Panc1 (cell line): ENCODE measurements at regions not wholly inside any gene's neighbourhood (a gene's known extent, or its start where the extent isn't known, plus 50 kb on each side); places are given as distances from the start of the nearest gene placed in this dataset.

Experiments used
- ATAC-seq: fragments of 200-7000 bp; cut with Tn5 transposase; 2 replicates; pipeline ENCODE4 v1.9.1; 2020; ENCODE audit warnings: mild to moderate bottlenecking, moderate library complexity
- BruUV-seq: library from RNA; stranded (reverse); fragments of 400-500 nt; replicated peaks from 2 replicates; lab custom pipeline; 2021; lab: Mats Ljungman, UMichigan
- CTCF ChIA-PET: fragments of 300-600 bp; sonication (Branson Sonifier 250); formaldehyde crosslinking; loops from one replicate; lab custom pipeline; 2022; ENCODE audit warnings: antibody characterized with exemption; lab: Charles Lee
- POLR2A ChIA-PET: fragments of 300-600 bp; sonication (Branson Sonifier 250); formaldehyde crosslinking; loops from one replicate; lab custom pipeline; 2022; ENCODE audit warnings: antibody characterized with exemption; lab: Charles Lee
- DNase-seq: peaks from one replicate; pipeline ENCODE4 v3.0.0-alpha.2; 2010; ENCODE audit warnings: low read depth, low spot score
- H3K27ac ChIP-seq: 2 replicates; pipeline ENCODE4 v1.5.1; 2011; ENCODE audit warnings: mild to moderate bottlenecking, low read length, inconsistent platforms
- H3K27me3 ChIP-seq: fragments of 200-500 bp; sonication (Bioruptor generic); 2 replicates; pipeline ENCODE4 v1.6.0; 2014; ENCODE audit warnings: low read length, inconsistent platforms; ENCODE audit not compliant: control insufficient read depth, insufficient read depth
- H3K36me3 ChIP-seq: fragments of 200-500 bp; sonication (Bioruptor generic); 2 replicates; pipeline ENCODE4 v1.5.1; 2014; ENCODE audit warnings: inconsistent platforms, mild to moderate bottlenecking, low read length, moderate library complexity; ENCODE audit not compliant: control insufficient read depth, insufficient read depth
- H3K4me1 ChIP-seq: 2 replicates; pipeline ENCODE4 v1.5.1; 2011; ENCODE audit warnings: inconsistent platforms, mild to moderate bottlenecking, low read length, moderate library complexity; ENCODE audit not compliant: control insufficient read depth, insufficient read depth
- H3K4me3 ChIP-seq, 2 experiments: 2 replicates each; pipeline ENCODE4 v1.5.1; 2011 to 2012; ENCODE audit warnings: low read depth in 2 of 2, low read length in 2 of 2, mild to moderate bottlenecking in 2 of 2, inconsistent platforms in 1 of 2, moderate library complexity in 1 of 2
- H3K9me3 ChIP-seq: fragments of 200-500 bp; sonication (Bioruptor generic); 2 replicates; pipeline ENCODE4 v1.5.1; 2014; ENCODE audit warnings: low read depth, mild to moderate bottlenecking, inconsistent platforms, low read length, moderate library complexity; ENCODE audit not compliant: control insufficient read depth, insufficient read depth
- CTCF ChIP-seq: fragments of 450-650 bp; IDR thresholded peaks from 2 replicates; pipeline ENCODE4 v1.5.1; 2017; ENCODE audit warnings: mild to moderate bottlenecking
- POLR2AphosphoS5 ChIP-seq: IDR thresholded peaks from 2 replicates; pipeline ENCODE4 v1.6.1; 2012; ENCODE audit warnings: mild to moderate bottlenecking, low read depth, low read length, moderate library complexity
- REST ChIP-seq, 2 experiments: IDR thresholded peaks; 2 replicates each; pipeline ENCODE4 v1.6.1; 2011 to 2012; ENCODE audit warnings: low read depth in 2 of 2, control low read depth in 1 of 2, low read length in 1 of 2, mild to moderate bottlenecking in 1 of 2, moderate library complexity in 1 of 2; ENCODE audit not compliant: insufficient read depth in 1 of 2
- SIN3A ChIP-seq: IDR thresholded peaks from 2 replicates; pipeline ENCODE4 v1.6.1; 2012; ENCODE audit warnings: low read depth, mild to moderate bottlenecking, low read length, moderate library complexity, borderline replicate concordance; ENCODE audit not compliant: insufficient read depth
- TCF7L2 ChIP-seq: IDR thresholded peaks from 2 replicates; pipeline ENCODE4 v1.6.1; 2011; ENCODE audit warnings: mild to moderate bottlenecking, low read depth, low read length, inconsistent platforms
- in situ Hi-C: cut with HindIII; loops from 2 replicates; pipeline ENCODE4 v1.10.0; 2016; ENCODE audit warnings: low sequenced_read_pairs, low pct_unique_long_range_greater_than_20kb
- intact Hi-C: fragments of 100-400 bp; cut with micrococcal nuclease; formaldehyde crosslinking; loops from one replicate; pipeline ENCODE4 v1.10.0; 2022; ENCODE audit not compliant: unreplicated experiment

- no peak for TF ChIP-seq TCF7L2
- no peak for TF ChIP-seq POLR2AphosphoS5
- TF ChIP-seq CTCF, result no peak
- no peak for TF ChIP-seq REST (IDR thresholded peaks at IDR 0.05; ENCODE audit: insufficient read depth in 1 of 2, low read depth in 2 of 2, low read length in 1 of 2)
- TF ChIP-seq SIN3A, result no peak
- Histone ChIP-seq H3K4me3 (no peak overlapping the region), H3K27ac (no peak overlapping the region), H3K4me1 (no peaks in the 10 kb centered on the region), H3K27me3 (no peaks in the 10 kb centered on the region; the same call in 1 of the 2 replicates), H3K36me3 (no peaks in the 10 kb centered on the region), H3K9me3 (no peaks in the 10 kb centered on the region)
- no peak for ATAC-seq
- intact Hi-C loops, result no loop called here
- ChIA-PET CTCF (no interaction called here), POLR2A (no interaction called here)
- in situ Hi-C loops, result no loop called here
- no peak for DNase-seq
- no TSS peak for BruUV-seq
These were observed 79.5 kb upstream of the PIP5K1B start for GRCh38 chr9:68625559-68625958.

- no TSS peak for BruUV-seq
- in situ Hi-C loops (no loop called here), intact Hi-C loops (no loop called here)
- ATAC-seq, result no peak
- POLR2A ChIA-PET, result no interaction called here
- DNase-seq, result no peak
- Histone ChIP-seq H3K4me1 (no peaks in the 10 kb centered on the region), H3K4me3 (no peak overlapping the region), H3K36me3 (no peaks in the 10 kb centered on the region), H3K27ac (no peak overlapping the region), H3K9me3 (no peaks in the 10 kb centered on the region), H3K27me3 (no peaks in the 10 kb centered on the region; the same call in 1 of the 2 replicates)
- CTCF ChIA-PET, result no interaction called here
- no peak for TF ChIP-seq TCF7L2
- no peak for TF ChIP-seq REST (IDR thresholded peaks at IDR 0.05; ENCODE audit: insufficient read depth in 1 of 2, low read depth in 2 of 2, low read length in 1 of 2)
- no peak for TF ChIP-seq CTCF
- TF ChIP-seq SIN3A, result no peak
- TF ChIP-seq POLR2AphosphoS5, result no peak
These were observed 78.5 kb upstream of the PIP5K1B start for GRCh38 chr9:68626526-68626925.
